HG02678 (cell line): ENCODE measurements at regions not wholly inside any gene's neighbourhood (a gene's known extent, or its start where the extent isn't known, plus 50 kb on each side); places are given as distances from the start of the nearest gene placed in this dataset.

Source experiments
- ATAC-seq: cut with Tn5 transposase; IDR thresholded peaks from one replicate; pipeline ENCODE4 v1.9.1; 2021; ENCODE audit warnings: mild to moderate bottlenecking, moderate library complexity; ENCODE audit not compliant: unreplicated experiment

DNA sequence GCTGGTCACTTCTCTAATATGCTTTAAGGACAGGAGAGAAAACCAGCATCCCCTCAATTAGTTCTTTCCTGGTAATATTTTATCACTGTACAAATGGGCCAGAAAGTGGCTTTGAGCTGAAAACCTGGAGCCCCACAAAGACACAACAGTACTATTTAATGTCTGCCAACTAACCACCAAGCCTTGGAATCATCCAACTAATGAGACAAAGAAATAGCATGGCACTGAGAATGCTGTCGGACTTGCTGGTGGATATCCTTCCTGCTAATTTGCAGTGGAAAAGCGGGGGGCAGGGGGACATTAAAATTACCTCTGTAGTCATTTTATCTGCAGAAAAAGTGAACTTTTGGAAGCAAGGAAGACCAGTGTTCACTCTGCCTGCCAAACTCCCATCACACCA, 288.5 kb downstream of the KBTBD8 start:
- ATAC-seq = no peak

DNA sequence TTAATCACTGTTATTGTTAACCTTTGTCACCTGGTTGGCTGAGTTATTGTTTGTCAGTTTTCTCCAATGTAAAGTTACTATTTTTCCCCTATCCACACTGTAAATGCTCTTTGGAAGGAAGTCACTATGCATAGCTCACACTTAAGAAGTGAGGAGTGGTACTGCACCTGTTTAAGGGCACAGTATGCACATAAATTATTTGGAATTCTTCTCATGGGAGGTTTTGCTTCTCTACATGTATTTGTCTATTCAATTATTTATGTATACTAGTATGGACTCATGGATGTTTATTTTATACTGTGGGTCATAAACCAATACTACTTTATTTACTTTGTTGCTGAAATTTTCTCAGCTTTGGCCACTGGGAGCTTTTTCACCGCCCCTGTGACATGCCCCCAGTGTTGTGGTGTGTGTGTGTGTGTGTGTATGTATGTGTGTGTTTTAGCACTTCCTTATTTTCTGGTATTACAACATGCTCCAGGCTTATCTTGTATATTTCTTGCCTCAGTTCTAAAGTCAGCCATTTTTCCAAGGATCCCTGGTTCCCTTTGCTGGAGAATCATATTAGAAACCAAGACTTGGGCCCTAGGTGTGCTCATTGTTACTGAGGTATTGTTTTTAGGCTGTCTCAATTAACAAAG, 290.5 kb downstream of the KBTBD8 start:
- no peak for ATAC-seq

DNA sequence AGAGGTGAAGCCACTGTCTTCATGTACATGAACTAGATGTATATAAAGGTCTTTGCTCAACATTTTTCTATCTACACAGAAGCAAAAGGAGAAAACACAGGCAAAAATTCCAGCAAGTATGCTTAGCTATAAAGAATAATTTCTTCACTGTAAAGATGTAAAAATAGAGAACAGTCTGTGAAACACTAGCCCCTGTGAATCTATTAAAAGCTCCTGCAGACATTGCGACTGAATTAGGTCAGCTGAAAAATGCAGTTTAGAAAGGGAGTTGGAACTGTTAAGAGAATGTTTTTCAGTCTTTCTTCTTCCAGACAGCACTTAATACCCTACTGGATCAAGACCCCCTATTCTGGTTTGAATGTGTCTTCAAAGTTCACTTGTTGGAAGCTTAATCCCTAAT, 291.5 kb downstream of the KBTBD8 start:
- ATAC-seq = no peak

DNA sequence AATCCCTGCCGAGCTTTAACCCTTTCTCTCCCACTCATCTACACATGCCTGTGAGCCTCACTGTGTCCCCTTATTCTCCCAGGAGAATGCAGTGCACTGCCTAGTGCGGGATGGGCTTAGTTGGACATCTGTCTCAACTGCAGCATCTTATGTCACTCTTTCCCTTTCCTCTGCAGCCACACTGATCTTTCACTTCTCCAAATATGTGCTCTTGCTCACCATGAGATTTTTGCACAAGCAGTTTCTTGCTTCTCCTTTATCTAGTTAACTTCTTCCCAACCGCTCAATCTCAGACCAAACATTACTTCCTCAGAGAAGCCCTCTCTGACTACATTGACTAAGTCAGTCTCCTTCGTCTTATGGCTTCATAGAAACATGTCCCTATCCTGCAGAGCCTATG, 292.3 kb downstream of the KBTBD8 start:
- ATAC-seq = no peak

DNA sequence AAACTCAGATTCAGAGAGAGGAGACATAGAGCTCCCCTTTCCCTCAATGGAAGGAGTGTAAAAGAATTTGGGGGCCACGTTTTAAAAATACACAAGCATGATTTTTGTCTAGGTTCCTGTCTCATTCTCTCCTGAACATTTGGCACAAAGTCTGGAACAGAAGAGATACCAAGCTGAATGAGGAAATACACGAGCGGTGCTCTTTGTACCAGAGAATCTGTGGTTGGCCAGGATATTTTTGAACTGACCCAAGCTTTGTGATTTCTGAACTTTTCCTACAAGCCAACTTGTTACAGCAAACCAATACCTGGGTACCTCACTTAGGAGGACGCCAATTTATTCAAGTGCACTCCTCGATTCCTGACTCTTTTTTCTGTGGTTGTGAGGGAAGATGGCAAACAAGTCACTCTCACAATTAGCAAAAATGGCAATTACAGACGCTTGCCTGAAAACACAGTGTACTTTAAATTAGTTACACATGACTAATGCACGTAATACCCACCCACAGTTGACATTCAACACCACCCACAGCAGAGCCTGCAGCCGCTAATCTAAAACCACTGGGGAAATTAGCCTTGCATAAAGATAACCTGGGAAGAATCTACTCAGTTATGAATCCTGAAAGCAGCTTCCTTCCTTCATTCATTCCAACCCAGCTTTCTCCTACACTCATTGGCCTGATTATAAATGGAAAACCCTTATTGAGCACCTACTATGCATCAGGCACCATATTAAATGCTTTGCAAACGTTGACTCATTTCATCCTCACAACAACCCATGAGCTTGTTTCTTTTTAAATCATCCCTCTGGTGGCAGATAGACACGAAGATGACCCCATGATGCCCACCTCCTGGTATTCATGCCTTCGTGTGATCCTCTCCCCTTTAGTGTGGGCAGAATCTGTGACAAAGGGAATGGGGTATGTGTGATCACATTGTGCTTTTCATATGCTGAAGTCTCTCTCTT, 293.5 kb downstream of the KBTBD8 start:
- ATAC-seq = no peak

DNA sequence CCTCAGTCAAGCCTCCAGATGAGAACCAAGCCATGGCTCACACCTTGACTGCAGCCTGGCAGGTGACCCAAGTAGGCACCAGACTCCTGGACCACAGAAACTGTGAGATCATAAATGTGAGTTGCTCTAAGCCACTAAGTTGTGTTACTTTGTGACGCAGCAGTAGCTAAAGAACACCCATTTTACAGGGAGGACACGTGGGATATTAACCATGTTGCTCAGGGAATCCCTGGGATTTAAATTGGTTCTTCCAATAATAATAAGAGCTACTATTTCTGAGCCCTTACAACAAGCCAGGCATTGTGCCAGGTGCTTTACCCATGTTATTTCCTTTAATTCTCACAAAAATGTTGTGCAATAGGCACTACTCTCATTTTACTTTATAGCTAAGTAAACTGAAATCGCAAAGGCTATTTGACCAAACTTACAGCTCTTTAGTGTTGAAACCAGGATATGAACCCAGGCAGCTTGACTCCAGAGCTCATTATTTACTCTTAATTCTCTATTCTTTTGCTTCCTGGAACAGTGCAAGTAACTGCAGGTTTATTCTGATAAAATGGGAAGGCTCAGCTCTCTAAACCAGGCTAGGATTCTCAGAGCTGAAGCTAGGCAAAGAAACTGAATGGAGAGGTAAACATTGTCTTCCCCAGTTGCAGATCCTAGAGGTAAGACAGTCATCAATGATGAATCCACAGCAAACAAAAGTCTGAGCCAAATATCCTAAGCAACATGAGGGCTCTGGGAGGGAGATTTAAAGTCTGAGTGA, 294.4 kb downstream of the KBTBD8 start:
- no peak for ATAC-seq

DNA sequence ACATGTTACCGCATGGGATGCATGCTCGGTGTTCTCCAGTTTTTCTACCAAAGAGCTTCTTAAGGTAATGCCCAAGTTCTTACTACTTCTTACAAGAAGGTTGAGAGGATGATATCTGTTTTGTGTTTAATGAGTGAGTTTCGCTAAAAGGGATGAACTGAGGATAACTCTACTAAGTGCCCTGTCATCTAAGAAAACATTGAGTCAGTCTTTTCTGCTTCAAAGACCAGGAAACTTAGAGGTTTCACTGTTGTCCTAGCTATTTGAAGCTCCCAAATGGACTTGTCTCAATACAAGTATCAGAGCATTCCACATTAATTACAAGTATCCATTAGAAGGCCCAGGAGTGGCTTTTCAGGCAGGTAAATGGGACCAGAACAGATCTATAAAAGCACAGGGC, 296.2 kb downstream of the KBTBD8 start:
- ATAC-seq = no peak

DNA sequence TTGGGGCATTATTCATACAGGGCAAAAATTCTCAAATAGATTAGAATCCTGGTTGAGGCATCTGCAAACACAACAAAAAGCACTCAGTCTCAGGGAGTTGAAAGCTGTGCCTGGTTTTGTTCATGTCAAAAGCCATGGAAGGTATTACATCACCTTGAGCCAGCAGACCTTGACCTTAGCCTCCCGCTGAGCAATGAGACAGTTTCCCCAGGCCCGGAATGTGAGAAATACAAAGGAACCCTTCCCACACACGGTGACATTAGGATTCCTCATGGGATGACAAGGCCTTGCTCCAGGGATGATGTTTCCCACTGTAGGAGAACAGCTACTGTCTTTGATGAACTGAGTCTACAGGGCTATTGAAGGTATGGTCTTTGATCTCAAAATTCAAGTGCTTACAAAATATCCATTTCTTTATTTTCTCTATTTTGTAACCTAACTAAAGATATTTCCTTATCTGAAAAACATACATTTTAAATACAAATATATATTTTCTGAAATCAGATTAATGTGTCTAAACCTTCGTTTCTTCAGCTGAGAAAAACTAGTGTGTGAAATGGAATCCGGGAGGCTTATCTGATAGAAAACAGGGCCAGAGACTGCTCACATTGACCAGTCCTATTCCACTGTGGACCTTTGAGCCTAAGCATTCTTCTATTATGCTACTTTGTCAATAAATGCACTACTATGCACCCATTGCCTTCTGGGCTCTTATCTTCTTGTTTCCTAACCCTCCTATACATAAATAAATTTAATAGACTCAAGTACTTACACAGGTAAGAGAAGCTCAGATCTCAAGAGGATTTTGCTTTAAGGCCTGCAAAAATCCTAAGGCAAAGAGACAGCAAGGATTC, 298.2 kb downstream of the KBTBD8 start:
- no peak for ATAC-seq

DNA sequence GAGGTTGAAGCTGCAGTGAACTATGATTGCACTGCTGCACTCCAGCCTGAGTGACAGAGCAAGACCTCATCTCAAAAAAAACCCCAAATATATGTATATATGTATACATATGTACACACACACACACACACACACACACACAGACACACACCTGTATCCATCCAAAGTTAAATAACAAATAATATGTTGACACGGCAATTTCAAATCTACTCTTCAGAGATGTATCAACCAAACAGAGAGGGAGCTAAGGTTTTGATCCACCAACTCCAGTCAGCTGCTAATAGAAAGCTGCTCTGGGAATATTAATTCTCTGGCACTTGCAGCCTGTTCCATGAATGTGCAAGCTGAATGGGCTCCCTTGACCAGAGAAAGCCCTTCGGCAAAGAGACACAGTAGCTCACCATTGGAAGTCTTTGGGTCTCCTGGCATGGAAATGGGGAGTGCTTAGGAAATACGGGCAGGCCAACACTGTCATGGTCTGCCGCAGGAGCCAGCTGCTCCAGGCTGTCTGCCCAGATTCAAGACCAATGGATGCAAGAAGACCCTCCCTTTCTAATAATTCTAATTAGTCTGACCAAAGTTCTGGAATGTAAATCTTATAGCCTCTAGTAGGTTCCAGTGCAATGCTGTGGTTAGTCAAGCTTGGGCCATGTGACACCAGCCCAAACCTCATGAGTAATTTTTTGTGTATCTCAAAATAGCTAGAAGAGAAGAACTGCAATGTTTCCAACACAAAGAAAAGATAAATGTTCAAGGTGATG, 299.8 kb downstream of the KBTBD8 start:
- ATAC-seq = no peak

DNA sequence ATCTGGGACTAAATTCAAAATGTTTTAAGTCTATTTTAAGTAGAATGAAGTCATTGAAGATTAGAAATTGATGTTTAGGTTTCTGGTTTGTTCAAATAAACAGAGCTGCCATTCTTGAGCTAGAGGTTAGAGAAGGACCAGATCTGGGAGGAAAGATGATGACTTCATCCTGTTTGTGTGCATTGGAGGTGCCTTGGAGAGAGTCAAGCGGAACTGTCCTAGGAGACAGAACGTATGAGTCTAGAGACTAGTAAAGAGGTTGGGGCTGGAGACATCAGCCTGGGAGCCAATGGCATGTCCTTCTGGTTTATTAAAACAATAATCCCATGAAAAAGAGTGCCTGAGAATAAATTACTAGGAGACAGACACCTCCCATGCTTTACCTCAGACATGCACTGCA, 303.4 kb downstream of the KBTBD8 start:
- no peak for ATAC-seq

DNA sequence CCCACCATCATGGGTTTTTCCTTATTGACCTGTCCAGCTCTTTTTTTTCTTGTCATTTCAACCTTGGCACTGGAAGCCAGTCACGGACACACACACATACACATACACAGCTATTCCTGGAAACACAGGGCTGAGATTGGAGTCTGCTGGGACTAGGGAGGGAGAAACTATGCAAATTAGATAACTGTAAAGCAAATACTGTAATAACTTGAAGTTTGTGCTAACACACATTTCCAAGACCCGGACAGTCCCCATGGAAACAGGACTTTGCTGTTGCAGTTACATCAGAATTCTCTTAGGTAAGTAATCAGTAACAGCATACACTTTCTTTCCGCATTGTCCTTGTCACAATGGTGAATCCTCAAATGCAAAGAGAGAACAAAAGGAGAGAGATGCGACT, 304.4 kb downstream of the KBTBD8 start:
- no peak for ATAC-seq

DNA sequence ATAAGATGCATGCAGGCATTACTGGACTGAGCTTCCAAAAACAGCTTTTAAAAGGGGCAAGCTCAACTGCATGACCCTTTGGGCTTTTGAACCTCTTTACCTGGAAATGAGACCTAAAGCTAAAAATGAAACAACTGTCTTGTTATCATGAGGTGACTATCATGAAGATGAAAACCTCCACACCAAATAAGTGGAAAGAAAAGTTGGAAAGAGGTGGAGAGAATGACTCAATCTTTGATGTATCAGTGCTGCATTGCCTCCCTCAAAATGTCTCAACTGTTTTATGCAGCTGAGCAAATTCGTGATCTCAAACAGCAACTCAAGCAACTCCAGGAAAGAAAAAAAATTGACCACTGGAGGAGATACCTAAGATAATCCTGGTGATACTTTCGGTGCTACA, 307.1 kb downstream of the KBTBD8 start:
- no peak for ATAC-seq

DNA sequence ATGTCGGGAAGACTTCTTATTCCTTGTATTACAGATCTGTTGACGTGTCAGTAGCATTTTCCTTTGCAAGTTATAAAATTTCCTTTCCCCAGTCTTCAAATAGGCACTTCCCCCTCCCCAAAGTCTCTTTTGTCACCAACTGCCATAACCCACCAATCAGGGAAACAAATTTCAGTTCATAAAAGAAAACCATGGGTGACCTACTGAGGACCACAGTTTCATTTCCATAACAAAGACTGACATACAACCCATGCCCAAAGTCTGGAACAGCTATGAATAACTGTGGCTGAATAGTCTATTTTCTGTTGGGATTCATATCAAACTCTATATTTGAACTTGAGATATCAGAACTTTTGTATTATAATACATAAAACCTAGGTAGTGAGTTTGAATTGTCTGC, 307.8 kb downstream of the KBTBD8 start:
- ATAC-seq = no peak

DNA sequence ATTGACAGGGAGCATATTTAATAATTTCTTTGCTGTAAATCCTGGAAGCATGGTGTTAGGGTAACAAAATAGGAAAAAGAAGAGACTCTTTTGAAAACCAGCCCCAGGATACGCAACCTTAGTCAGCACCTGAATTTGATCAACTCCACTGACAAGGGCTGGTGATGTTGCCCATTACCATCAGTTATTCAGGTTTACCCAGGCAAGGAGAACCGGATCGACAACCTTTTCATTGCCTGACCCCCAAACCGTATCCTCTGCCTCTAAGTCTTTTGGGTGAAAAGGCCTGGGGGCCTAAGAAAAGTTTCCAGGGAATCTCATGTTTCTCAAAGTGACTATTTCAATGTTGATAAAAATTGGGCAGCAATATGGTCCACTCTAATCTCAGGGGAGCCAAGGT, 313.3 kb downstream of the KBTBD8 start:
- no peak for ATAC-seq

DNA sequence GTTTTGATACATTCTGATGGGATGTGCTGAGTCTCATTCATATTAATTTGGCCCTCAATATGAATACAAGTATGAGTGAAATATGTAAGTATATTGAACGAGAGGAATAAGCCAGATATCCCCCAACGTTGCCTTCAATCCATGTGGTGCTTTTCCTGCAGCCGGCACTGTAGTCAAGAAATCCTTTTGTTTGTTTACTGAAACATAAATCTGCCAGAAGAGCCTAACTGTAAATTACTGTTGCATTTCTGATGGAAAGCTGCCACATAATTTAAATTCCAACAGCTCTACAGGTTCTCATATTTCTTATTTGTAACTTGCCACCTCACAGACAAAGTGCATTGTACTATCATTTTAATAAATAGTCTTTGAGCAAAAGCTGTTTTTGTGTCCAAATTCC, 314.0 kb downstream of the KBTBD8 start:
- no peak for ATAC-seq

DNA sequence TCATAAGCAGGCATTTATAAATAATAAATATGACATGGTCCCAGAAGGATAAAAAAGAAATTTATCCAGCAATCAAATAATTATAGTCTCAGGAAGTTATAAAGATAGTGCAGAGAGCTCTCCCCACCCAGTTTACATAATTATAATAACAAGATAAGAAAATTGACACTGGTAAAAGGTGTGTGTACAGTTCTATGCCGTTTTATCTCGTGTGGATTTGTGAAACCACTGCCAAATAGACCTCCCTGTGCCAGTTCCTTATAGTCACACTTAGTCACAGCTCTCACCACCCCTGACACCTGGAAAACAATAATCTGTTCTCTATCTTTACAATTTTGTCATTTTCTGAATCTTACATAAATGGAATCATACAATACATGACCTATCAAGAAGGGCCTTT, 320.1 kb downstream of the KBTBD8 start:
- ATAC-seq = no peak

DNA sequence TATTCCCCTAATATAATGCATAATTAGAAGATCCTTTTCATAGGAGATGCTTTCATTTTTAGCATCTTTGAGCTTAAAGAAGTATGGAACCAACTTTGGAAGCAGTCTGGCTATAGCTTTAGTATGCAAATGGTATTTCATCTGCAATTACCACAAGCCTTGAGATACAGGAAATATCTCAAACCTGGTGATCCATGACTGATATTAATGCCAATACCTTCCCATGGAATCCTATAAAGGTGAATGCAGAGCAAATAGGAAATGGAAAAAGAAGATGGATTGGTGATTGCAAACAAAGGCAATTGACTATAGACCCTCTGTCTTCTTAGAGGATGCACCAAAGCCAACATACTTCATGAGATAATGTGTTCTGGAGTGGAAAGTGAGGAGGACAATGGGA, 326.4 kb downstream of the KBTBD8 start:
- no peak for ATAC-seq
